PC-3 (cell line): ENCODE measurements at regions not wholly inside any gene's neighbourhood (a gene's known extent, or its start where the extent isn't known, plus 50 kb on each side); places are given as distances from the start of the nearest gene placed in this dataset.

Experiments used
- ATAC-seq: fragments of 200-7000 bp; cut with Tn5 transposase; 2 replicates; pipeline ENCODE4 v1.9.1; 2020; ENCODE audit warnings: mild to moderate bottlenecking, moderate library complexity
- BruUV-seq: library from RNA; stranded (reverse); fragments of 400-500 nt; replicated peaks from 2 replicates; lab custom pipeline; 2021; lab: Mats Ljungman, UMichigan
- CTCF ChIA-PET: fragments of 300-600 bp; sonication (Branson Sonifier 250); formaldehyde crosslinking; loops from one replicate; lab custom pipeline; 2022; ENCODE audit warnings: antibody characterized with exemption; lab: Charles Lee
- POLR2A ChIA-PET: fragments of 300-600 bp; sonication (Branson Sonifier 250); formaldehyde crosslinking; loops from one replicate; lab custom pipeline; 2022; ENCODE audit warnings: antibody characterized with exemption; ENCODE audit not compliant: unreplicated experiment; lab: Charles Lee
- DNase-seq: peaks from one replicate; pipeline ENCODE4 v3.0.0-alpha.2; 2015
- H2AFZ ChIP-seq: fragments of 300-600 bp; sonication (generic); 2 replicates; pipeline ENCODE4 v1.6.0; 2016; ENCODE audit warnings: antibody characterized with exemption, low read length
- H3F3A ChIP-seq: fragments of 300-600 bp; sonication (generic); one replicate; pipeline ENCODE4 v1.6.0; 2017; ENCODE audit warnings: antibody characterized with exemption, low read length, control low read depth, mild to moderate bottlenecking; ENCODE audit not compliant: unreplicated experiment
- H3K27ac ChIP-seq: fragments of 300-600 bp; sonication (generic); 2 replicates; pipeline ENCODE4 v1.5.1; 2016; ENCODE audit warnings: mild to moderate bottlenecking, low read length
- H3K27me3 ChIP-seq: fragments of 300-600 bp; sonication (generic); 2 replicates; pipeline ENCODE4 v1.6.1; 2016; ENCODE audit warnings: low read length, mixed read lengths
- H3K36me3 ChIP-seq: fragments of 300-600 bp; sonication (generic); 2 replicates; pipeline ENCODE4 v1.6.1; 2016; ENCODE audit warnings: low read depth, mixed run types, low read length, mixed read lengths
- H3K4me1 ChIP-seq: fragments of 300-600 bp; sonication (generic); 2 replicates; pipeline ENCODE4 v1.5.1; 2016; ENCODE audit warnings: low read length; ENCODE audit not compliant: insufficient read depth
- H3K4me2 ChIP-seq: fragments of 300-600 bp; sonication (generic); 2 replicates; pipeline ENCODE4 v1.6.0; 2016; ENCODE audit warnings: low read length
- H3K4me3 ChIP-seq: fragments of 300-600 bp; sonication (generic); 2 replicates; pipeline ENCODE4 v1.5.1; 2016; ENCODE audit warnings: mild to moderate bottlenecking, low read length, mixed read lengths
- H3K79me2 ChIP-seq: fragments of 300-600 bp; sonication (generic); 2 replicates; pipeline ENCODE4 v1.6.1; 2017; ENCODE audit warnings: low read length, mixed read lengths
- H3K9ac ChIP-seq: fragments of 300-600 bp; sonication (generic); 2 replicates; pipeline ENCODE4 v1.6.0; 2016; ENCODE audit warnings: mild to moderate bottlenecking, low read length
- H3K9me2 ChIP-seq: fragments of 300-600 bp; sonication (generic); replicated peaks from 2 replicates; pipeline ENCODE4 v1.6.1; 2016; ENCODE audit warnings: mixed run types, low read length, mixed read lengths
- H3K9me3 ChIP-seq: fragments of 300-600 bp; sonication (generic); 2 replicates; pipeline ENCODE4 v1.6.1; 2016; ENCODE audit warnings: low read length, mixed read lengths
- H4K20me1 ChIP-seq: fragments of 300-600 bp; sonication (generic); 2 replicates; pipeline ENCODE4 v1.6.1; 2016; ENCODE audit warnings: low read length, mixed read lengths
- EZH2 ChIP-seq: fragments of 300-600 bp; sonication (generic); IDR thresholded peaks from one replicate; pipeline ENCODE4 v1.6.1; 2017; ENCODE audit warnings: antibody characterized with exemption, mild to moderate bottlenecking, low read length; ENCODE audit not compliant: unreplicated experiment
- EZH2phosphoT487 ChIP-seq: fragments of 300-600 bp; sonication (generic); IDR thresholded peaks from 2 replicates; pipeline ENCODE4 v1.6.1; 2018; ENCODE audit warnings: mild to moderate bottlenecking, antibody characterized with exemption, low read length, borderline replicate concordance
- intact Hi-C: fragments of 100-400 bp; cut with micrococcal nuclease; formaldehyde crosslinking; loops from 2 replicates; pipeline ENCODE4 v1.9.0; 2023
- TF ChIP-seq, protein P1 (sequence below): fragments of 300-600 bp; sonication (generic); conservative IDR thresholded peaks from 2 replicates; pipeline ENCODE4 v1.5.1; 2017; ENCODE audit warnings: antibody characterized with exemption, low read depth, mild to moderate bottlenecking, low read length

GRCh38 chr9:4435197-4435596 is 55.1 kb upstream of the SLC1A1 start:
- BruUV-seq, result no TSS peak
- Histone ChIP-seq H3K27me3 (no peaks in the 10 kb centered on the region), H4K20me1 (no peaks in the 10 kb centered on the region), H3K4me1 (peaks cover 6% of the 10 kb centered on the region; the same call in 1 of the 2 replicates), H3F3A (no peaks in the 10 kb centered on the region), H3K9me2 (no peaks in the 10 kb centered on the region), H3K9me3 (no peaks in the 10 kb centered on the region), H2AFZ (no peak overlapping the region), H3K36me3 (no peaks in the 10 kb centered on the region), H3K27ac (no peak overlapping the region), H3K9ac (no peak overlapping the region), H3K4me2 (no peak overlapping the region), H3K79me2 (no peaks in the 10 kb centered on the region), H3K4me3 (no peak overlapping the region)
- no peak for ATAC-seq
- ChIA-PET CTCF (no interaction called here), POLR2A (no interaction called here)
- DNase-seq, result no peak
- no peak for TF ChIP-seq EZH2phosphoT487
- TF ChIP-seq, protein P1, sequence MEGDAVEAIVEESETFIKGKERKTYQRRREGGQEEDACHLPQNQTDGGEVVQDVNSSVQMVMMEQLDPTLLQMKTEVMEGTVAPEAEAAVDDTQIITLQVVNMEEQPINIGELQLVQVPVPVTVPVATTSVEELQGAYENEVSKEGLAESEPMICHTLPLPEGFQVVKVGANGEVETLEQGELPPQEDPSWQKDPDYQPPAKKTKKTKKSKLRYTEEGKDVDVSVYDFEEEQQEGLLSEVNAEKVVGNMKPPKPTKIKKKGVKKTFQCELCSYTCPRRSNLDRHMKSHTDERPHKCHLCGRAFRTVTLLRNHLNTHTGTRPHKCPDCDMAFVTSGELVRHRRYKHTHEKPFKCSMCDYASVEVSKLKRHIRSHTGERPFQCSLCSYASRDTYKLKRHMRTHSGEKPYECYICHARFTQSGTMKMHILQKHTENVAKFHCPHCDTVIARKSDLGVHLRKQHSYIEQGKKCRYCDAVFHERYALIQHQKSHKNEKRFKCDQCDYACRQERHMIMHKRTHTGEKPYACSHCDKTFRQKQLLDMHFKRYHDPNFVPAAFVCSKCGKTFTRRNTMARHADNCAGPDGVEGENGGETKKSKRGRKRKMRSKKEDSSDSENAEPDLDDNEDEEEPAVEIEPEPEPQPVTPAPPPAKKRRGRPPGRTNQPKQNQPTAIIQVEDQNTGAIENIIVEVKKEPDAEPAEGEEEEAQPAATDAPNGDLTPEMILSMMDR, result no peak
- no peak for TF ChIP-seq EZH2
- intact Hi-C loops, result no loop called here

GRCh38 chr9:4433379-4433778 is 56.9 kb upstream of the SLC1A1 start:
- H3K27ac ChIP-seq, result no peak overlapping the region
- H3K9me2 ChIP-seq, result no peaks in the 10 kb centered on the region
- H3K4me3 ChIP-seq, result no peak overlapping the region
- ChIA-PET POLR2A (no interaction called here), CTCF (no interaction called here)
- TF ChIP-seq EZH2, result no peak
- TF ChIP-seq EZH2phosphoT487, result no peak
- TF ChIP-seq, protein P1, result no peak
- H3K9ac ChIP-seq, result no peak overlapping the region
- intact Hi-C loops, result no loop called here
- H3K27me3 ChIP-seq, result no peaks in the 10 kb centered on the region
- ATAC-seq (no peak), DNase-seq (no peak)
- peaks cover 6% of the 10 kb centered on the region; the same call in 1 of the 2 replicates for H3K4me1 ChIP-seq
- H3F3A ChIP-seq, result no peaks in the 10 kb centered on the region
- no peak overlapping the region for H3K4me2 ChIP-seq
- H3K9me3 ChIP-seq, result no peaks in the 10 kb centered on the region
- H4K20me1 ChIP-seq, result no peaks in the 10 kb centered on the region
- no TSS peak for BruUV-seq
- H3K79me2 ChIP-seq, result no peaks in the 10 kb centered on the region
- no peaks in the 10 kb centered on the region for H3K36me3 ChIP-seq
- H2AFZ ChIP-seq, result no peak overlapping the region

DNA sequence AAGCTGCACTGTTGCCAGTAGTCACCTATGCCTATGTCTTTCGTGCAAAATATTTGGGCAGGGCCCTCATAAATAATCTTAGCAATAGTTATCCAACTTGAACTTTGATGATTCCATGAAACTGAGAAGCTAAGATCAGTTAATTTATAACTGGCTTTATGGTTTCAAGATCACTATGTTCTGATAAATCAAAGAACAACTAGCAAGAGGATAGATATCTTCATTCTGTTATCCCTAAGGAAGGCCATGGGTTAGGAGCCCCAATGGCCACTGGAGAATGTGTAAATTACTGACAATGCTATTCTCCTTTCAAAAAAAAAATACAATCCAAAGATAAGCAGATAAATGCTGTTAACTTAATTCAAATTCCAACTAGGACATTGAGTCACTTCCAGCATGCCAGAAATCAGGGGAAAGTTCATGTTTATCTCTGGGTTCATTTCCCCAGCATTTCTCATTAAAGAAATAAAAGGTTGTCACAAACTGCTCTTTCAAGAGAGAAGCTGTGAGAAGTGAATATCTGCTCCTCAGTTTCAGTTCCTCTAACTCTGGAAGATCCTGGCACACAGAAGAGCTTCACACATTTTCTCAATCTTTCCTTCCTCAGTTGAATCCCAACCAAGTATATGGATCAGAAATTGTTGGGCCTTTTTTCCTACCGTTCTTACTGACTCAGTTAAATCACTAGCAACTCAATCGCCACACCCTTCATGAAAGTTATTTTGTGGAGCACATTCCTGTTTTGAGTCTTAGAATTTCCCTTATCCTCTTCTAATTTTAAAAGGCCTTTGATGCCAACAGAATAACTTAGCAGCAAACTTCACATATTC is 59.6 kb upstream of the SLC1A1 start:
- ChIA-PET POLR2A (no interaction called here), CTCF (no interaction called here)
- Histone ChIP-seq H3K4me3 (no peak overlapping the region), H3K9ac (no peak overlapping the region), H4K20me1 (no peaks in the 10 kb centered on the region), H3K36me3 (no peaks in the 10 kb centered on the region), H3K9me2 (no peaks in the 10 kb centered on the region), H3K4me1 (peaks cover 6% of the 10 kb centered on the region; the same call in 1 of the 2 replicates), H3K27ac (no peak overlapping the region), H3F3A (no peaks in the 10 kb centered on the region), H3K9me3 (no peaks in the 10 kb centered on the region), H2AFZ (no peak overlapping the region), H3K4me2 (no peak overlapping the region), H3K79me2 (no peaks in the 10 kb centered on the region), H3K27me3 (no peaks in the 10 kb centered on the region)
- DNase-seq, result no peak
- no peak for ATAC-seq
- TF ChIP-seq, protein P1, result no peak
- TF ChIP-seq EZH2phosphoT487 (no peak), EZH2 (no peak)
- intact Hi-C loops, result no loop called here
- BruUV-seq, result no TSS peak
